Parathyroid adenoma (tissue), 2 donors: ENCODE measurements at regions not wholly inside any gene's neighbourhood (a gene's known extent, or its start where the extent isn't known, plus 50 kb on each side); places are given as distances from the start of the nearest gene placed in this dataset.

ENCODE experiments used
- H2AFZ ChIP-seq: fragments of 300-600 bp; sonication (generic); one replicate; pipeline ENCODE4 v1.7.0; 2017; ENCODE audit warnings: antibody characterized with exemption, mild to moderate bottlenecking
- H3K27ac ChIP-seq: fragments of 300-600 bp; sonication (generic); one replicate; pipeline ENCODE4 v1.7.0; 2017
- H3K27me3 ChIP-seq: fragments of 300-600 bp; sonication (generic); one replicate; pipeline ENCODE4 v1.7.0; 2017; ENCODE audit warnings: low read length; ENCODE audit not compliant: control insufficient read depth, insufficient read depth
- H3K36me3 ChIP-seq: fragments of 300-600 bp; sonication (generic); one replicate; pipeline ENCODE4 v1.7.0; 2017; ENCODE audit warnings: low read length; ENCODE audit not compliant: control insufficient read depth, insufficient read depth
- H3K4me1 ChIP-seq: fragments of 300-600 bp; sonication (generic); one replicate; pipeline ENCODE4 v1.7.0; 2017; ENCODE audit warnings: control low read depth
- H3K4me2 ChIP-seq: fragments of 300-600 bp; sonication (generic); one replicate; pipeline ENCODE4 v1.7.0; 2017; ENCODE audit warnings: low read length
- H3K4me3 ChIP-seq: fragments of 300-600 bp; sonication (generic); one replicate; pipeline ENCODE4 v1.7.0; 2017; ENCODE audit warnings: low read depth, low read length
- H3K79me2 ChIP-seq: fragments of 300-600 bp; sonication (generic); one replicate; pipeline ENCODE4 v1.7.0; 2017; ENCODE audit warnings: control low read depth
- H3K9ac ChIP-seq: fragments of 300-600 bp; sonication (generic); one replicate; pipeline ENCODE4 v1.7.0; 2017; ENCODE audit warnings: mild to moderate bottlenecking
- H3K9me3 ChIP-seq: fragments of 300-600 bp; sonication (generic); one replicate; pipeline ENCODE4 v1.7.0; 2017; ENCODE audit warnings: low read length; ENCODE audit not compliant: control insufficient read depth
- TF ChIP-seq, protein P1 (sequence below): fragments of 300-600 bp; sonication (generic); IDR thresholded peaks from one replicate; pipeline ENCODE4 v1.7.0; 2017; ENCODE audit warnings: antibody characterized with exemption, mild to moderate bottlenecking
- donor health status: primary hyperparathyroidism.

DNA sequence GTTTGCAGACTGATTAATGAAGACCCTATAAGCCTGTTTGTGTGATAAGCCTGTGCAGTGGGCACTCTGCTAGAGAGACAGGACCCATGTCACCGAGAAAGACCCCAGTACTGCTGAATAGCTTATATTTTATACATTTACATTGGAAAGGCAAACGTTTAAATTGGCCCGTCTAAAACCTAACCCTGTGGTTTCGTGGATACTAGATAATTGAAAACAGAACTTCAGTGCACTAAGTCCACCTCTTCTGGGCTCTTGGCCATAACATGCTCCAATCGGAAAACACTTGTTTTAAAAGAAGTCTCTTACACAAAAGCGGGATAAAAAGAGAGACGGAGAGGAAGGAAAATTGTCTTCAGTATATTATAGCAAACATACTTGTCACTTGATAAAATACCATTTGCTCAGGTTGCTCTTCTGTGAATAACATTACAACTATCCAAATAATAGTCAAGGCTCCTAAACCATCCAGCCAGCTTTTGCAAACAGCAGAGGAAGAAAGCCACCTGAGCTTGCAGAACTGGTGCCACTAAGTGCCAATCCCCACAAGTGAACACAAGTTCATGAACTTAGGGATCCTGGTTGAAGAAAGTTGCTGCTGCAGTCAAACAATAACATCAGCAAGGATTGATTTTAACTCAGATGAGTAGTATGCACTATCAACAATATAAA, 218.4 kb upstream of the FN1 start:
- no peaks in the 10 kb centered on the region for H3K4me1 ChIP-seq

DNA sequence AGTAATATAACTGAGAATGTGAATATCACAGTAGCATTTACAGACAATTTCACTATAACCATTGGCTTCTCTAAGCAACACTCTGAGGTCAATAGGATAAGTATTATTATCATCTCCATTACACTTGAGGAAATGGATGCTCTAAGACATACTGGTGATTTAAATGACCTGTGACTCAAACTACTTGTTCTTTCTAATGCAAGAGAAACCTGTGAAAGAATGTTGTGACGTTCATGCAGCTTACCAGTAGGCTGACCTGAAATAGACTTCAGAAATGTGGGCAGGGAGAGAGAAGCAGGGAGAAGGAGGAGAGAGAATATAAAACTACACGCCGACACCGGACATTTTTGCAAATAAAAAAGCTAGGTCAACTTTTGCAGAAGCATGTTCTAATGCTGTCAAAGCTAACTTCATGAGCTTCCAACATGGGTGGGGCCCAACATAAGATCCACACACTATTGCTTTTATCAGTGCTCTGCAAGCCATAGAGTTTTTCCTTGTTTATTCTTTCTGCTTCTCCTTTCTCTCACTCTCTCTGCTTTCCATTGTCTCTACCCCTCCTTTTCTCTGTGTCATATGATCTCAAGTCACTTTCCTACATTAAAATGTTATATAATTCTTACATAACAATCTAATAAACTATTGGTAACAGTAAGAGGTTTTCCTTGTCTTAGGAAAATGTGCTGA, 217.6 kb upstream of the FN1 start:
- no peak overlapping the region for H3K4me3 ChIP-seq
- no peaks in the 10 kb centered on the region for H3K4me1 ChIP-seq
- no peak overlapping the region for H3K9ac ChIP-seq
- TF ChIP-seq, protein P1, sequence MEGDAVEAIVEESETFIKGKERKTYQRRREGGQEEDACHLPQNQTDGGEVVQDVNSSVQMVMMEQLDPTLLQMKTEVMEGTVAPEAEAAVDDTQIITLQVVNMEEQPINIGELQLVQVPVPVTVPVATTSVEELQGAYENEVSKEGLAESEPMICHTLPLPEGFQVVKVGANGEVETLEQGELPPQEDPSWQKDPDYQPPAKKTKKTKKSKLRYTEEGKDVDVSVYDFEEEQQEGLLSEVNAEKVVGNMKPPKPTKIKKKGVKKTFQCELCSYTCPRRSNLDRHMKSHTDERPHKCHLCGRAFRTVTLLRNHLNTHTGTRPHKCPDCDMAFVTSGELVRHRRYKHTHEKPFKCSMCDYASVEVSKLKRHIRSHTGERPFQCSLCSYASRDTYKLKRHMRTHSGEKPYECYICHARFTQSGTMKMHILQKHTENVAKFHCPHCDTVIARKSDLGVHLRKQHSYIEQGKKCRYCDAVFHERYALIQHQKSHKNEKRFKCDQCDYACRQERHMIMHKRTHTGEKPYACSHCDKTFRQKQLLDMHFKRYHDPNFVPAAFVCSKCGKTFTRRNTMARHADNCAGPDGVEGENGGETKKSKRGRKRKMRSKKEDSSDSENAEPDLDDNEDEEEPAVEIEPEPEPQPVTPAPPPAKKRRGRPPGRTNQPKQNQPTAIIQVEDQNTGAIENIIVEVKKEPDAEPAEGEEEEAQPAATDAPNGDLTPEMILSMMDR = no peak
- no peak overlapping the region for H2AFZ ChIP-seq
- no peaks in the 10 kb centered on the region for H3K36me3 ChIP-seq
- no peaks in the 10 kb centered on the region for H3K27me3 ChIP-seq
- no peak overlapping the region for H3K27ac ChIP-seq
- no peaks in the 10 kb centered on the region for H3K9me3 ChIP-seq
- H3K79me2 ChIP-seq = no peaks in the 10 kb centered on the region
- no peak overlapping the region for H3K4me2 ChIP-seq

More for the DNA sequence above, 218.4 kb upstream of the FN1 start:
- Histone ChIP-seq H3K27ac (no peak overlapping the region), H3K4me2 (no peak overlapping the region), H3K9me3 (no peaks in the 10 kb centered on the region), H3K4me3 (no peak overlapping the region), H3K79me2 (no peaks in the 10 kb centered on the region), H3K27me3 (no peaks in the 10 kb centered on the region), H3K36me3 (no peaks in the 10 kb centered on the region), H2AFZ (no peak overlapping the region), H3K9ac (no peak overlapping the region)
- TF ChIP-seq, protein P1 = no peak

DNA sequence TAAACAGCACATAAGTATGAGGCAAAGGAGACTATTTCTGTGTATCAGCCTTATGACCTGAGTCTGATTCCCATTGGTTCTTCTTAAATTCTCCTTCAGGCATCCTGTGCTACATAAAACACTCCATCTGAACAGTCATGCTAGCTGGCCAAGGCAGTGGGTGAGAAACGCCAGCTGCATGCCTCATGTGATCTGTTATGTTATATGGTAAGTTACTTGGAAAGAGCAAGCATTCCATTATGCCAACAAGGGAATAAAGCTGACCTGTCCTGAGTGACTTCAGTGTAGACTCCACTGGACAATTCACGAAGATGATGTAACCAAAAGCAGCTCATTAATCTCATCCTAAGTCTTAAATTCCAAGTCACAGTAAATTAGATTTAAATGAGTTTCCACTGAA, 216.5 kb upstream of the FN1 start:
- H3K4me1 ChIP-seq = no peaks in the 10 kb centered on the region
- no peaks in the 10 kb centered on the region for H3K27me3 ChIP-seq
- H3K79me2 ChIP-seq = no peaks in the 10 kb centered on the region
- H3K9ac ChIP-seq = no peak overlapping the region
- H3K36me3 ChIP-seq = no peaks in the 10 kb centered on the region
- H2AFZ ChIP-seq = no peak overlapping the region
- H3K9me3 ChIP-seq = no peaks in the 10 kb centered on the region
- no peak overlapping the region for H3K4me2 ChIP-seq
- H3K4me3 ChIP-seq = no peak overlapping the region
- no peak overlapping the region for H3K27ac ChIP-seq
- TF ChIP-seq, protein P1 = no peak

DNA sequence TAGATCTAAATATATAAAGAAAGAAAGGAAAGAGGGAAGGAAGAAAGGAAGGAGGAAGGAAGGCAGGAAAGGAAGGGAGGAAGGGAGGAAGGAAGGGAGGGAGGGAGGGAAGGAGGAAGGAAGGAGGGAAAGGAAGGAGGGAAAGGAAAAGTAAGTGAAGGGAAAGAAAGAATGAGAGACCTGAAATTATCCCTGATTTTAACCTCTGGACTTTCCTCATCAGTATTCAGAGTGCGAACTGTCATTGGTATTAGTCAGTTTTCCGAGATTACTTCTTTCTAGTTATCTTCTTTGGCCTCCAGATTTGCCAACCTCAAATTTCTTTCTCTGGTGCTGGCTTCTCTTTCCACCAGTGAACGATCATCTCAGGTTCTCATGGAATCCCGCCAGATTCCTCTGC, 215.5 kb upstream of the FN1 start:
- H3K4me3 ChIP-seq = no peak overlapping the region
- no peak overlapping the region for H3K9ac ChIP-seq
- H3K4me1 ChIP-seq = no peaks in the 10 kb centered on the region
- TF ChIP-seq, protein P1 = no peak
- H3K27ac ChIP-seq = no peak overlapping the region
- H3K27me3 ChIP-seq = no peaks in the 10 kb centered on the region
- no peak overlapping the region for H2AFZ ChIP-seq
- no peaks in the 10 kb centered on the region for H3K79me2 ChIP-seq
- no peaks in the 10 kb centered on the region for H3K9me3 ChIP-seq
- no peaks in the 10 kb centered on the region for H3K36me3 ChIP-seq
- no peak overlapping the region for H3K4me2 ChIP-seq
